Right lung (tissue), 2 donors: ENCODE measurements at regions not wholly inside any gene's neighbourhood (a gene's known extent, or its start where the extent isn't known, plus 50 kb on each side); places are given as distances from the start of the nearest gene placed in this dataset.
"Not testable (repeated sequence)": the region's sequence is repeated elsewhere in the genome, so short reads cannot be mapped to it uniquely, and the experiment has no call there.

Experiments used
- DNase-seq, 2 donors: peaks; one replicate each; pipeline ENCODE4 v3.0.0-alpha.2; 2013

DNA sequence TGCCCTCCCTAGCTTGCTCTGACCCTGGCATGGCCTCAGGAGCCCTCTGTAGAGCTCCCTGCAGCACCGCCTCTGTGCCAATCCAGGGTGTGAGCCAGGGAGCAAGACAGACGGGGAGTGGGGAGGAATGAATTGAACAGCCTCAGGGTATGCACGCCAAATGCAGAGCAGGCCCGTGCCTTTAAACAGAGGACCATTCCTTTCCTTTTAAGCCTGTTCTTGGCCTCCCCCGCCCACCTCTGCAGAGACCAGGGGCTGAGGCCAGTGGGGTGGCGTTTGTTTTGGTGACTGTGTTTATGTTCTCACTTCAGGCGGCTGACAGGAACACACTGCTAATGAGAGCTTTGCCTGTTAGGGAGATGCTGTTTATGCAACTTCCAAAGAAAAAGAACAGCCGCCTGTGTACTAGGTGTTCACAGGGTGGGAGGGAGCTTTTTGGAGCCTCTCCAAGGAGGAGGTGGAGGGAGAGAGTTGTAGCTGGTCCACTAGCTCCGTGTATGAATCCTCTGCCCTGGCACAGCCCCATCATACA is 528.1 kb upstream of the DPP6 start:
- no peak for DNase-seq

DNA sequence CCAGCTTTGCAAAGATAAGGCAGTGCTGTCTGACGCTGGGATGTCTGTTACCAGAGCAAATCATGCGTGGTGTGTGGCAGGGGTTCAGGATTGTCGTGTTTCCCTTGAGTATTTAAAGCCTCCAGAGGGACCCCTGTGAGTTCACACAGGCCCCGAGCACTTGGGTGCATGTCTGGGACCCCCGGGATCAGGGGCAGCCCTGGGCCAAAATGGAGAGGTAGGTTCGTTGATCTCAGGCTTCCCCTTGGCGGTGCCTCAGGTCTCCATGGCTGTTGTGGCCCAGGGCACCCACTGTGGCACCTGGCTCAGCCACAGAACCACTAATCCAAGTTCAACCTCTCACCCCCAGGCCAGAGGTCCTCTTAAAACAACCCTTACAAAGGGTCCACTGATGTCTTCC is 523.1 kb upstream of the DPP6 start:
- DNase-seq = no peak

- no peak for DNase-seq
Observed at GRCh38 chr7:153529651-153530165, 522.5 kb upstream of the DPP6 start.

DNA sequence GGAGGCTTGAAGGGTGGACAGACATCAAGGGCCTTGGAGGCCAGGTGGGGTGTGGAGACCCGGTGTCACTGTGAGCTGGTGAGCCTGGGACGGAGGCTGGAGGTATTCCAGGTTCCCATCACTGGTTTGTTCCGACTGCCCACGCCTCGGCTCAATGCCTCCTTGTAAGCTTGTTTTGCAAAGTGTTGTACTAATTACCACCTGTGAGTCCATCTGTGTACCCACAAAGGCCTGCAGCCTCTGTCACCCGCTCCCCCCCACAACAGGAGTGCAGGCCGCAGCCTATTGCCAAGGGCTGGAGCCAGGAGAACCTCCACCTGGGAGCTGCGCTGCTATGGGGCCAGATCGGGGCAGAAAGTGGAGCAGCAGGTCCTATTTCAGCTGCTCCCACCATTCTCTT is 521.8 kb upstream of the DPP6 start:
- DNase-seq = no peak

GRCh38 chr7:153532326-153532725 is 519.9 kb upstream of the DPP6 start:
- no peak for DNase-seq

DNA sequence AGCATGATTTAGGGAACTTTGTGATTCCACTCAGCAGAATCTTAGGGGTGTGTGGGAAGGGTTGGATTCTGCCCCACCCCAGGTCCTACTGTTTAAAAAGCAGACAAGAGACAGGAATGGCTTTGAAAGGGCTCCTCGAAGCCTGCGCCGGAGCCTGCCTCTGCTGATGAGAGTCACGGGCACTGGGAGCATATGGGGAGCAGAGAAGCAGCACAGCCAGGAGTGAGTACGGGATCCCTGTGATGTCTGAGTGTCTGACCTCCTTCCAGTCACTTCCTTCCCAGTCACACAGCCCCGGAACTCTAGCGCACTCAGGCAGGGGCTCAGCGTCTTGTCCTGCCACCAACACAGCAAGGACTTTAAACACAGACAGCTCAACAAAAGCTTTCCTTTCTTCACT is 514.9 kb upstream of the DPP6 start:
- no peak for DNase-seq

- no peak for DNase-seq
Observed at GRCh38 chr7:153541903-153542302, 510.3 kb upstream of the DPP6 start.

- DNase-seq = no peak
Observed at GRCh38 chr7:153543232-153543631, 509.0 kb upstream of the DPP6 start.

- DNase-seq = no peak
Observed at GRCh38 chr7:153550173-153550572, 502.0 kb upstream of the DPP6 start.

DNA sequence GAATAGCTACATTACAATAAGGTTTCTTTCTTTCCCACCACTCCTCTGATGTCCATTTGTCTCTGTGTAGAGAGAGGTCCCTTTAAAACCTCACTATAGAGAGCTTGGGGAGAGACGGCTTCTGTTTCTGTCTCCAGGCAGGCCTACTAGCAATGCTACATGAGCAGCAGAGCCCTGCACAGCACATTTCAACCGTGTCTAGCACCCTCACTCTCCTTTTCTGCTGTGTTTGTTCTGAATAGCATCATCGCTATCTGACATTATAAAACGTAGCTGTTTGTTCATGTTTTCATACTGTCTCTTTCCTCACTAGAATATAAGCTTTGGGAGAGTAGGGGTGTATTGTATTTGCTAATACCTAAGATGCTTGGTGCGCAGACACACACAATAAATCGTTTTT is 487.8 kb upstream of the DPP6 start:
- no peak for DNase-seq

DNA sequence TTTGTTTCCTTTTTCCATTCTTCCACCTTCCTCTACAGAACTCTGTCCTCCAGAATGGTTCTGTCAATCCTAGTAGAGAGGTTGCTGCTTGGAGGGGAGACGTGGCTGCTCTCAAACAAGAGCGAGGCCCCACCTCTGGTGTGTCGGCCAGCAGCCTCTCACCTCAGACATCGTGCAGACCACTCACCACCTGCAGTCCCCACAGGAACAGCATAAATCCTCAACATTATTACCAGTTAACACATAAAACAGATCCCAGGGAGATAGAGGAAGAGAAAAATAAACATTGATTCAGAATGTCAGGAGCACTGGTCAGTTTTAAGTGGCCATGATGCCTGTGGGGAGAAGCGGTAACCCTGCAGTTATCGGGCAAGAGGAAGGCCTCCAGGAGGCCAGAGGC is 485.9 kb upstream of the DPP6 start:
- no peak for DNase-seq

DNA sequence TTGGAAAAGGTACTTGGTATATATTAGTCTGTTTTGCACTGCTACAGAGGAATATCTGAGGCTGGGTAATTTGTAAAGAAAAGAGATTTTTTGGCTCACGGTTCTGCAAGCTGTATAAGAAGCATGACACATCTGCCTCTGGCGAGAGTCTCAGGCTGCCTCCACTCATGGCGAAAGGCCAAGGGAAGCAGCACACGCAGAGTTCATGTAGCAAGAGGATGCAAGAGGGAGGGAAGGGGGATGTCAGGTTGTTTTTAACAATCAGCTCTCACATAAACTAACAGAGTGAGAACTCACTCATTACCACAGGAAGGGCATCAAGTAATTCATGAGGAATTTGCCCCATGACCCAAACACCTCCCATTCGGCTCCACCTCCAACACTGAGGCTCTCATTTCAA is 484.8 kb upstream of the DPP6 start:
- peak; percentile 6 to 7 for DNase-seq

DNA sequence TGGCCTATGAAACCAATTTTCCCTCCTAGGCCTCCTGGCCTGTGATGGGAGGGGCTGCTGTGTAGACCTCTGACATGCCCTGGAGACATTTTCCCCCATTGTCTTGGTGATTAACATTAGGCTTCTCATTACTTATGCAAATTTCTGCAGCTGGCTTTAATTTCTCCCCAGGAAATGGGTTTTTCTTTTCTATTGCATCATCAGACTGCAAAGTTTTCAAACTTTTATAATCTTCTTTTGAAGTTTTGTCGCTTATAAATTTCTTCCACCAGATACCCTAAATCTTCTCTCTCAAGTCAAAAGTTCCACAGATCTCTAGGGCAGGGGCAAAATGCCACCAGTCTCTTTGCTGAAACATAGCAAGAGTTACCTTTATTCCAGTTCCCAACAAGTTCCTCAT is 482.7 kb upstream of the DPP6 start:
- DNase-seq = not testable (repeated sequence)

- no peak for DNase-seq
Observed at GRCh38 chr7:153576096-153576495, 476.1 kb upstream of the DPP6 start.

GRCh38 chr7:153581419-153581818 is 470.8 kb upstream of the DPP6 start:
- no peak for DNase-seq

- no peak for DNase-seq
Observed at GRCh38 chr7:153584132-153584531, 468.1 kb upstream of the DPP6 start.

- no peak for DNase-seq
Observed at GRCh38 chr7:153588586-153588985, 463.6 kb upstream of the DPP6 start.

- DNase-seq = no peak
Observed at GRCh38 chr7:153590136-153590535, 462.1 kb upstream of the DPP6 start.

GRCh38 chr7:153590571-153590970 is 461.6 kb upstream of the DPP6 start:
- DNase-seq = no peak

GRCh38 chr7:153607354-153607753 is 444.8 kb upstream of the DPP6 start:
- DNase-seq = no peak

DNA sequence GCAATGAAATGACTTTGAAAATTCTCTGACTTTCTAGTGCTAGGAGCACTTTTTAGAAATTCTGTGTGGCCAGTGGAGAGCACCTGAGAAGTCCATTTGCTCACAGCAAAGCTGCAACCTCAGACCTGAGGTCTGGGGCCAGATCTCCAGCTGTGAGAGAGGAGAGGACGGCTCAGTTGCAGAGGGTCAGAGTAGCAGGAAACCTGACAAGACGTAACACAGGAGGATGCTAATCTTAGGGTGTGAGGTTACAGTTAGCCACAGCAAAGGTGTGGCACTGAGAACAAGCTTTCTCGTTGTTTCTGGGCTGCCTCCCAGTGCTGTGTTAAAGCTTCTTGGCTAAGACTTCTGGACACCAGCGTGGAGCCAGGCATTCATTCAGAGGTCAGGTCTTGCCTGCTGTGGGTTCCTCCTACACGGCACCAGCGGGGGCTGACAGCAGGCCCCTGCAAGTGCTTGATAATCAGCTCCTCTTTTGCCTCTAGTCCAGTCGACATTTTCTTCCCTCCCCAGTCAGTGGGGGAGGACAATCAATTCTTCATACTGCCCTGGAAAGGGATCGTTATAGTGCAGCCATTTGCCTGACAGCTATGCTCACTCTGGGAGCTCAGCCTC is 435.4 kb upstream of the DPP6 start:
- DNase-seq = no peak

DNA sequence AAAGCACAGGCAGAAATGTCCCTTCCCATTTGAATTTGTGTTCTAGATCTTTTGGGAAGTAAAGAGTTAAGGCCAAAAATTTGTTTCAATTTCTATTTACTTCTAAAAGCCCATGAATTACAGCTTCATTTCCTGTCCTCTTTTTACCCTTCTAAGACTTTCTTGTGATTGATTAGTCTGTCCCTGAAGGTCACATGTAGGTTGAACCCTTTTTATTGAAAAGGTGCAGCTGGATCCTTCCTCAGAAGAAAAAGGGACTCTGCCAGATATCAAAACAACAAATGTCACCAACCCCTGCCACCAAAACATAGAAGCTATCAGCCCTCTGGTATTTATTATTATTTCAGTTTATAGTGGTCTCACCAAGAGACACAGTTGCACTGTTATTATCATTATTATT is 424.9 kb upstream of the DPP6 start:
- DNase-seq = no peak

- DNase-seq = no peak
Observed at GRCh38 chr7:153628406-153628805, 423.8 kb upstream of the DPP6 start.

- DNase-seq = no peak
Observed at GRCh38 chr7:153628825-153629224, 423.4 kb upstream of the DPP6 start.
